Sigmoid colon (tissue), 4 donors: ENCODE measurements at regions not wholly inside any gene's neighbourhood (a gene's known extent, or its start where the extent isn't known, plus 50 kb on each side); places are given as distances from the start of the nearest gene placed in this dataset.

ENCODE experiments used
- CTCF ChIP-seq, 4 experiments: fragments of 450-650 bp in 3 of 4; fragments of 200-600 bp in 1 of 4; IDR thresholded peaks; one replicate each; pipeline ENCODE4 v1.5.1; 2016 to 2019; ENCODE audit warnings: antibody characterized with exemption in 4 of 4, mild to moderate bottlenecking in 3 of 4, moderate library complexity in 2 of 4
- EP300 ChIP-seq, 4 donors: sonication (generic); formaldehyde crosslinking; IDR thresholded peaks; one replicate each; pipeline ENCODE4 v1.6.1; 2017; ENCODE audit warnings: antibody characterized with exemption in 4 of 4
- POLR2A ChIP-seq, 2 donors: fragments of 450-650 bp; IDR thresholded peaks; one replicate each; pipeline ENCODE4 v1.6.1; 2016; ENCODE audit warnings: antibody characterized with exemption in 2 of 2, mild to moderate bottlenecking in 2 of 2, moderate library complexity in 2 of 2
- POLR2AphosphoS5 ChIP-seq, 4 donors: sonication (generic); formaldehyde crosslinking; IDR thresholded peaks; one replicate each; pipeline ENCODE4 v1.6.1; 2017; ENCODE audit warnings: antibody characterized with exemption in 4 of 4

GRCh38 chr11:71364806-71365205, 83.4 kb downstream of the DHCR7 start:
- TF ChIP-seq CTCF (IDR thresholded peaks at IDR 0.05) (no peak), EP300 (IDR thresholded peaks at IDR 0.05) (no peak), POLR2AphosphoS5 (IDR thresholded peaks at IDR 0.05) (no peak), POLR2A (IDR thresholded peaks at IDR 0.05) (no peak)
